ENCODE measurements at regions not wholly inside any gene's neighbourhood (a gene's known extent, or its start where the extent isn't known, plus 50 kb on each side); places are given as distances from the start of the nearest gene placed in this dataset.

GRCh38 chr12:87897662-87898061 is 131.5 kb downstream of the C12orf50 start:
- Histone ChIP-seq H3K79me2 (ENCODE audit: control insufficient read depth, insufficient read depth, low read length) (no peaks in the 10 kb centered on the region), H3K9me3 (replicated peaks; ENCODE audit: control insufficient read depth, insufficient read depth, low read length) (no peaks in the 10 kb centered on the region), H3K4me1 (ENCODE audit: control insufficient read depth, extremely low read depth, insufficient read depth, low read length) (no peaks in the 10 kb centered on the region), H3K4me3 (replicated peaks in 1 of 3; ENCODE audit: insufficient read depth in 1 of 3, low read depth in 1 of 3, low read length in 3 of 3) (no peak overlapping the region), H3K9ac (replicated peaks; ENCODE audit: extremely low read depth, insufficient read depth, low read length) (no peak overlapping the region), H3K27ac (ENCODE audit: insufficient read depth, low read depth, low read length) (no peak overlapping the region), H2AFZ (ENCODE audit: low read depth, low read length) (no peak overlapping the region), H3K4me2 (ENCODE audit: insufficient read depth, low read length) (no peak overlapping the region), H4K20me1 (replicated peaks; ENCODE audit: control insufficient read depth, extremely low read depth, insufficient read depth, low read length) (no peaks in the 10 kb centered on the region), H3K36me3 (ENCODE audit: control insufficient read depth in 2 of 2, extremely low read depth in 1 of 2, insufficient read depth in 2 of 2, low read length in 2 of 2) (no peaks in the 10 kb centered on the region), H3K9me1 (replicated peaks; ENCODE audit: control insufficient read depth, extremely low read depth, insufficient read depth, low read length) (no peaks in the 10 kb centered on the region), H3K27me3 (ENCODE audit: control insufficient read depth in 2 of 2, insufficient read depth in 2 of 2, low read length in 2 of 2) (no peaks in the 10 kb centered on the region)
- POLR2A ChIA-PET, result no interaction called here
- CTCF ChIA-PET, result interaction anchor here (1.2 kb wide), 1 partner anchor 10 kb away, joined by 3 read pairs; no protein-coding TSS in a partner anchor
- DNase-seq (ENCODE audit: low read depth, low spot score) (no peak), FAIRE-seq (no peak)
- intact Hi-C loops (cut with micrococcal nuclease), result no loop called here
- no peak for TF ChIP-seq POLR2A (IDR thresholded peaks at IDR 0.05; ENCODE audit: low read depth, low read length)
- no peak for TF ChIP-seq CTCF (IDR thresholded peaks at IDR 0.05; ENCODE audit: extremely low read depth in 1 of 2, insufficient read depth in 1 of 2, low read depth in 1 of 2, low read length in 2 of 2)
- TF ChIP-seq MAX (IDR thresholded peaks at IDR 0.05; ENCODE audit: insufficient read depth, insufficient read length), result no peak
- BruUV-seq (replicated peaks), result no TSS peak
- dilution Hi-C loops (cut with MboI; ENCODE audit: extremely low pct_ligation_motif_present, low sequenced_read_pairs), result no loop called here

DNA sequence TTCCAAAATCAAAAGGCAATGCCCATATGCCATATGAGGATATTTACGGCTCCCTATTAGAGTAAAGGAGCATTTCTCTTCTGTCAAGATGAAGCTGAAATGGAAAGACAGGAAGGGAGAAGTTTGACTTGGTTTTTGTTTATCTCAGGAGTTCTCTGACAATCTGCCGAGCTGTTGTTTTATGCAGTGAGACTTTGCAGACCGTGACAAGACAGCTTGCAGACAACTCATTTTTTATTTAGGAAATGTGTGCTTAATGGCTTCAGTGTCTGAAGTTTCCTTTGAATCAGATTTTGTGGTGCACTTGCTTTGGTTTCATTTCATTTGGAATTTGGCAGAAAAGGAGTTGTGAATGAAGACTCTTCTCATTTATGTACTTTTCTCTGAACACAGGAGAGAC is 145.4 kb downstream of the C12orf50 start:
- Histone ChIP-seq H3K36me3 (ENCODE audit: control insufficient read depth in 2 of 2, extremely low read depth in 1 of 2, insufficient read depth in 2 of 2, low read length in 2 of 2) (no peaks in the 10 kb centered on the region), H3K4me1 (ENCODE audit: control insufficient read depth, extremely low read depth, insufficient read depth, low read length) (no peaks in the 10 kb centered on the region), H3K4me2 (ENCODE audit: insufficient read depth, low read length) (no peak overlapping the region), H4K20me1 (replicated peaks; ENCODE audit: control insufficient read depth, extremely low read depth, insufficient read depth, low read length) (no peaks in the 10 kb centered on the region), H3K9ac (replicated peaks; ENCODE audit: extremely low read depth, insufficient read depth, low read length) (no peak overlapping the region), H3K27me3 (ENCODE audit: control insufficient read depth in 2 of 2, insufficient read depth in 2 of 2, low read length in 2 of 2) (peaks cover 0 to 4% of the 10 kb centered on the region in 2 experiments), H3K79me2 (ENCODE audit: control insufficient read depth, insufficient read depth, low read length) (no peaks in the 10 kb centered on the region), H2AFZ (ENCODE audit: low read depth, low read length) (no peak overlapping the region), H3K4me3 (replicated peaks in 1 of 3; ENCODE audit: insufficient read depth in 1 of 3, low read depth in 1 of 3, low read length in 3 of 3) (no peak overlapping the region), H3K9me1 (replicated peaks; ENCODE audit: control insufficient read depth, extremely low read depth, insufficient read depth, low read length) (peaks cover 2% of the 10 kb centered on the region), H3K9me3 (replicated peaks; ENCODE audit: control insufficient read depth, insufficient read depth, low read length) (no peaks in the 10 kb centered on the region), H3K27ac (ENCODE audit: insufficient read depth, low read depth, low read length) (no peak overlapping the region)
- FAIRE-seq (no peak), DNase-seq (ENCODE audit: low read depth, low spot score) (no peak)
- CTCF ChIA-PET, result interaction anchor here (1.5 to 2.0 kb wide), 2 partner anchors 13 to 18 kb away, joined by 5 read pairs; no protein-coding TSS in a partner anchor
- dilution Hi-C loops (cut with MboI; ENCODE audit: extremely low pct_ligation_motif_present, low sequenced_read_pairs), result no loop called here
- POLR2A ChIA-PET, result no interaction called here
- TF ChIP-seq FOS (IDR thresholded peaks at IDR 0.05; ENCODE audit: borderline replicate concordance, insufficient read depth, low read length) (no peak), POLR2AphosphoS5 (IDR thresholded peaks at IDR 0.05; ENCODE audit: insufficient read depth, low read depth, low read length) (no peak), MYC (IDR thresholded peaks at IDR 0.05; ENCODE audit: low read depth, low read length) (no peak), EZH2 (IDR thresholded peaks at IDR 0.05; ENCODE audit: borderline replicate concordance, low read depth, low read length, severe bottlenecking) (no peak), MAX (IDR thresholded peaks at IDR 0.05; ENCODE audit: insufficient read depth, insufficient read length) (no peak), CTCF (IDR thresholded peaks at IDR 0.05; ENCODE audit: extremely low read depth in 1 of 2, insufficient read depth in 1 of 2, low read depth in 1 of 2, low read length in 2 of 2) (no peak), POLR2A (IDR thresholded peaks at IDR 0.05; ENCODE audit: low read depth, low read length) (no peak), JUN (IDR thresholded peaks at IDR 0.05; ENCODE audit: borderline replicate concordance, insufficient read depth, insufficient read length, low read depth) (no peak), GATA2 (IDR thresholded peaks at IDR 0.05; ENCODE audit: insufficient read depth, insufficient read length, low read depth, low read length) (no peak)
- intact Hi-C loops (cut with micrococcal nuclease), result no loop called here
- no TSS peak for BruUV-seq (replicated peaks)

Measured in endothelial cell of umbilical vein (primary cell).